ENCODE measurements at regions not wholly inside any gene's neighbourhood (a gene's known extent, or its start where the extent isn't known, plus 50 kb on each side); places are given as distances from the start of the nearest gene placed in this dataset.

DNA sequence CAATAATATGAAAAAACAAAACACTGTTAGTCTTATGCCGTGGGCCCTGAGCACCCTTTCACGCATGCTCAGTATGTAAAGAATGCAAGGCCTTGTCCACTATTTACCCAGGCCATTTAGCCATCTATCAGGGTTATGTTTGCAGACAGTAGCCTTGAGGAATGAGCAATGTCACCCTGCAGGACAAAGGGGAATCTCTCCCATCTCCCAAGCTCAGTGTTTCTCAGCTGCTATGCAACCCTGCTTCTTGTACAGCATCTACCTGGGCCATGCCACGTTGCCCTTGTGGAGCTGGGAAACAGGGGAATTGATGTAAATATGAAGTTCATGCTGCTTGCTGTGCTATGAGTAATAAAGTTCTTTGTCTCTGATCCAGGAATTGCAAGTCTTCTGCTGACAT, 51.5 kb upstream of the SLCO2A1 start:
- TF ChIP-seq, protein P1, sequence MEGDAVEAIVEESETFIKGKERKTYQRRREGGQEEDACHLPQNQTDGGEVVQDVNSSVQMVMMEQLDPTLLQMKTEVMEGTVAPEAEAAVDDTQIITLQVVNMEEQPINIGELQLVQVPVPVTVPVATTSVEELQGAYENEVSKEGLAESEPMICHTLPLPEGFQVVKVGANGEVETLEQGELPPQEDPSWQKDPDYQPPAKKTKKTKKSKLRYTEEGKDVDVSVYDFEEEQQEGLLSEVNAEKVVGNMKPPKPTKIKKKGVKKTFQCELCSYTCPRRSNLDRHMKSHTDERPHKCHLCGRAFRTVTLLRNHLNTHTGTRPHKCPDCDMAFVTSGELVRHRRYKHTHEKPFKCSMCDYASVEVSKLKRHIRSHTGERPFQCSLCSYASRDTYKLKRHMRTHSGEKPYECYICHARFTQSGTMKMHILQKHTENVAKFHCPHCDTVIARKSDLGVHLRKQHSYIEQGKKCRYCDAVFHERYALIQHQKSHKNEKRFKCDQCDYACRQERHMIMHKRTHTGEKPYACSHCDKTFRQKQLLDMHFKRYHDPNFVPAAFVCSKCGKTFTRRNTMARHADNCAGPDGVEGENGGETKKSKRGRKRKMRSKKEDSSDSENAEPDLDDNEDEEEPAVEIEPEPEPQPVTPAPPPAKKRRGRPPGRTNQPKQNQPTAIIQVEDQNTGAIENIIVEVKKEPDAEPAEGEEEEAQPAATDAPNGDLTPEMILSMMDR (conservative IDR thresholded peaks at IDR 0.05 in 1 of 2, IDR thresholded peaks at IDR 0.05 in 1 of 2; ENCODE audit: low read depth in 1 of 2, low read length in 2 of 2), result no peak
- no peak for TF ChIP-seq EZH2 (IDR thresholded peaks at IDR 0.05; ENCODE audit: low read length, missing control alignments)
